ENCODE measurements at regions not wholly inside any gene's neighbourhood (a gene's known extent, or its start where the extent isn't known, plus 50 kb on each side); places are given as distances from the start of the nearest gene placed in this dataset.

GRCh38 chr9:38198140-38198539, 129.1 kb upstream of the SHB start:
- no peak for TF ChIP-seq EZH2phosphoT487 (IDR thresholded peaks at IDR 0.05; ENCODE audit: insufficient read depth, low read depth)
- TF ChIP-seq EZH2 (IDR thresholded peaks at IDR 0.05; ENCODE audit: insufficient read depth, poor library complexity, severe bottlenecking): no peak
- H3K4me3 ChIP-seq: no peak overlapping the region
- no peaks in the 10 kb centered on the region for H3K9me3 ChIP-seq (ENCODE audit: low read depth)
- no peaks in the 10 kb centered on the region for H3F3A ChIP-seq (ENCODE audit: insufficient read depth)
- H3K9me2 ChIP-seq (ENCODE audit: insufficient read depth): no peaks in the 10 kb centered on the region
- no peaks in the 10 kb centered on the region for H4K20me1 ChIP-seq (ENCODE audit: insufficient read depth)
- in situ Hi-C loops (cut with MboI): loop anchor here (10.0 kb wide), 1 partner anchor 57 kb away; no protein-coding TSS in a partner anchor
- H3K79me2 ChIP-seq (ENCODE audit: insufficient read depth): no peaks in the 10 kb centered on the region
- peaks cover 14% of the 10 kb centered on the region for H3K27me3 ChIP-seq (replicated peaks; ENCODE audit: insufficient read depth)
- H3K36me3 ChIP-seq (ENCODE audit: low read depth): no peaks in the 10 kb centered on the region
- no peak overlapping the region for H3K4me2 ChIP-seq (ENCODE audit: unreplicated experiment)
- no peak overlapping the region for H3K9ac ChIP-seq
- no peak overlapping the region for H3K27ac ChIP-seq
- no peak for DNase-seq
- WGBS, 2 experiments (ENCODE audit: low coverage in 1 of 2, low lambda C conversion rate in 2 of 2, missing lambda C conversion rate in 2 of 2): 64 to 70% methylated on average over 4 to 6 of the region's 6 CpGs
- H2AFZ ChIP-seq: no peak overlapping the region
- H3K4me1 ChIP-seq (ENCODE audit: insufficient read depth): no peaks in the 10 kb centered on the region

- no peak overlapping the region for H3K27ac ChIP-seq
- no peak overlapping the region for H3K4me2 ChIP-seq (ENCODE audit: unreplicated experiment)
- TF ChIP-seq EZH2 (IDR thresholded peaks at IDR 0.05; ENCODE audit: insufficient read depth, poor library complexity, severe bottlenecking): no peak
- no peak for TF ChIP-seq EZH2phosphoT487 (IDR thresholded peaks at IDR 0.05; ENCODE audit: insufficient read depth, low read depth)
- H3K9me2 ChIP-seq (ENCODE audit: insufficient read depth): no peaks in the 10 kb centered on the region
- H3K4me3 ChIP-seq: no peak overlapping the region
- H3K79me2 ChIP-seq (ENCODE audit: insufficient read depth): no peaks in the 10 kb centered on the region
- H3K4me1 ChIP-seq (ENCODE audit: insufficient read depth): no peaks in the 10 kb centered on the region
- in situ Hi-C loops (cut with MboI): loop anchor here (10.0 kb wide), 1 partner anchor 58 kb away; no protein-coding TSS in a partner anchor
- peaks cover 14% of the 10 kb centered on the region for H3K27me3 ChIP-seq (replicated peaks; ENCODE audit: insufficient read depth)
- no peaks in the 10 kb centered on the region for H3K9me3 ChIP-seq (ENCODE audit: low read depth)
- H3F3A ChIP-seq (ENCODE audit: insufficient read depth): no peaks in the 10 kb centered on the region
- no peak overlapping the region for H2AFZ ChIP-seq
- H3K9ac ChIP-seq: no peak overlapping the region
- 43 to 50% methylated on average over 3 of the region's 3 CpGs for WGBS, 2 experiments (ENCODE audit: low coverage in 1 of 2, low lambda C conversion rate in 2 of 2, missing lambda C conversion rate in 2 of 2)
- H4K20me1 ChIP-seq (ENCODE audit: insufficient read depth): no peaks in the 10 kb centered on the region
- no peaks in the 10 kb centered on the region for H3K36me3 ChIP-seq (ENCODE audit: low read depth)
- no peak for DNase-seq
Measured at GRCh38 chr9:38196714-38197113, 127.7 kb upstream of the SHB start.

- in situ Hi-C loops (cut with MboI): loop anchor here (10.0 kb wide), 1 partner anchor 59 kb away; no protein-coding TSS in a partner anchor
- H3K27me3 ChIP-seq (replicated peaks; ENCODE audit: insufficient read depth): peaks cover 14% of the 10 kb centered on the region
- 58 to 60% methylated on average over 7 of the region's 7 CpGs for WGBS, 2 experiments (ENCODE audit: low coverage in 1 of 2, low lambda C conversion rate in 2 of 2, missing lambda C conversion rate in 2 of 2)
Measured at GRCh38 chr9:38195737-38196161, 126.7 kb upstream of the SHB start.

GRCh38 chr9:38194870-38195269, 125.8 kb upstream of the SHB start:
- Histone ChIP-seq H3K27ac (no peak overlapping the region), H2AFZ (no peak overlapping the region), H3K79me2 (ENCODE audit: insufficient read depth) (no peaks in the 10 kb centered on the region), H4K20me1 (ENCODE audit: insufficient read depth) (no peaks in the 10 kb centered on the region), H3F3A (ENCODE audit: insufficient read depth) (no peaks in the 10 kb centered on the region), H3K9ac (no peak overlapping the region), H3K4me3 (no peak overlapping the region), H3K4me2 (ENCODE audit: unreplicated experiment) (no peak overlapping the region), H3K9me2 (ENCODE audit: insufficient read depth) (no peaks in the 10 kb centered on the region), H3K27me3 (replicated peaks; ENCODE audit: insufficient read depth) (peaks cover 14% of the 10 kb centered on the region), H3K4me1 (ENCODE audit: insufficient read depth) (no peaks in the 10 kb centered on the region), H3K9me3 (ENCODE audit: low read depth) (no peaks in the 10 kb centered on the region), H3K36me3 (ENCODE audit: low read depth) (no peaks in the 10 kb centered on the region)
- no peak for TF ChIP-seq EZH2phosphoT487 (IDR thresholded peaks at IDR 0.05; ENCODE audit: insufficient read depth, low read depth)
- in situ Hi-C loops (cut with MboI): loop anchor here (10.0 kb wide), 1 partner anchor 60 kb away; no protein-coding TSS in a partner anchor
- WGBS, 2 experiments (ENCODE audit: low coverage in 1 of 2, low lambda C conversion rate in 2 of 2, missing lambda C conversion rate in 2 of 2): 71 to 77% methylated on average over 4 of the region's 4 CpGs
- DNase-seq: no peak

More at GRCh38 chr9:38195737-38196161, 126.7 kb upstream of the SHB start:
- Histone ChIP-seq H4K20me1 (ENCODE audit: insufficient read depth) (no peaks in the 10 kb centered on the region), H3F3A (ENCODE audit: insufficient read depth) (no peaks in the 10 kb centered on the region), H3K36me3 (ENCODE audit: low read depth) (no peaks in the 10 kb centered on the region), H3K79me2 (ENCODE audit: insufficient read depth) (no peaks in the 10 kb centered on the region), H3K4me1 (ENCODE audit: insufficient read depth) (no peaks in the 10 kb centered on the region), H3K9me3 (ENCODE audit: low read depth) (no peaks in the 10 kb centered on the region), H3K27ac (no peak overlapping the region), H2AFZ (no peak overlapping the region), H3K9ac (no peak overlapping the region), H3K4me2 (ENCODE audit: unreplicated experiment) (no peak overlapping the region), H3K9me2 (ENCODE audit: insufficient read depth) (no peaks in the 10 kb centered on the region), H3K4me3 (no peak overlapping the region)
- DNase-seq: no peak
- TF ChIP-seq EZH2phosphoT487 (IDR thresholded peaks at IDR 0.05; ENCODE audit: insufficient read depth, low read depth) (no peak), EZH2 (IDR thresholded peaks at IDR 0.05; ENCODE audit: insufficient read depth, poor library complexity, severe bottlenecking) (no peak)
